NCI-H446 (cell line): ENCODE measurements at regions not wholly inside any gene's neighbourhood (a gene's known extent, or its start where the extent isn't known, plus 50 kb on each side); places are given as distances from the start of the nearest gene placed in this dataset.
"Not testable (repeated sequence)": the region's sequence is repeated elsewhere in the genome, so short reads cannot be mapped to it uniquely, and the experiment has no call there.

Experiments
- DNase-seq, 2 experiments: peaks; one replicate each; lab custom pipeline; 2025; lab: John Stamatoyannopoulos, UW

- no peak for DNase-seq
Observed at GRCh38 chr4:115228851-115229250, 115.4 kb upstream of the NDST4 start.

GRCh38 chr4:115222061-115222460 is 108.6 kb upstream of the NDST4 start:
- DNase-seq: no peak

DNA sequence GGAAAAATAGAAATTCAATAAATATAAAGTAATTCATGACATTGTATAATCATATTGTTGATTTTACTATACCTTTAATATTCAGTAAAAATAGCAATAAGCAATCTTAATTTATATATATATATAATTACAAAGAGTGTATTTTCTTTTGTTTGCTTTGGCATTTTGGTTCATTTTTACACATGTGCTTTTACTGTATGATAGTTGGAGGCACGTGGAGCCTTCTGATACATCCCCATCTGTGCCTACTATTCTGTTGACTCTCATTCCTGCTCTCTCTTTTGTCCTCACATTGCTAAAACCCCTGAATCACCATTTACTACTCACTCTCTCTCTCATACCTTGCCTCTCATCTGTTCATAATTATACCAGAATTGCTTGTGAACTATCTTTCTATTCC is 106.4 kb upstream of the NDST4 start:
- no peak for DNase-seq

DNA sequence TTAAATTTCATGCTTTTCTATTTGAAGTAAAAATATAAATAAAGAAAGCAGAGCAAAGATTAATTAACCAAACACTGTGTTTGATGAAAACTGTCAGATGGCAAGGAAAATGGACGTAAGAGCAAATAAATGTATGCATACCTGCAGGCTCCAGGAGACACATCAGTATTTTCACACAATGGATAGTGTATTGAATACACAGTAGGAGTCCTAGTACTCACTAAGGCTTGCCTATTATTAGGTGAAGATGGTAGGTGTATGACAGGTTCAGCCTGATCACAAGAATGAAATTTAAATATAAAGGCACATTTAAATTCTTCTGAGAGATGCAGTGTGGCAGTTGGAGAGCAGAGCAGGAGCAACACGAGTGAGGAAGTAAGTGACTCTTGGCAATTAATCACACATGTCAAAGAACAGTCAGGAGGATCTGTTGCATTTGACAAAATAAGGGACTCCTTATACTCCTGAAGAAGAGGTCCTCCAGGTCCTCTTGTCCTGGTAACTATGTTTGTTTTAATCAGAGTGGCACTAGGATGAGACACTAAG is 106.0 kb upstream of the NDST4 start:
- no peak for DNase-seq

GRCh38 chr4:115215935-115216334 is 102.5 kb upstream of the NDST4 start:
- DNase-seq: no peak

DNA sequence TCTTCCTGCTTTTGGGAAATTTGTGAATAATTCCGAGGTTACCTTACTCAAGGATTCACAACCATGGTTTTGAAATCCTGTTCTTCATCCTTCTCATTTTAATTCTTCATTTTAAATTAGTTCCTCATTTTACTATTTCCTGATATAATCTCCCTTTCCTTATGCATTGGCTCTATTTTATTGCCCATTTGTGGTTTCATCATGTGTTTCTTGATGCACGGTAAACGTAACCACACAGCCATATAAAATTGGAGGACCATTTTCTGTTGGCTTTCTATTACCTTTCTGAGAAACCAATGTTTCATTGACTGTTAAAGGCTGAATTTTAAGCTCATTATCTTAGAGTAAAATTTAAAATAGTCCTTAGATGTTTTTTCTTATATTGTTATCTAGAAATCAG is 100.3 kb upstream of the NDST4 start:
- no peak for DNase-seq

- no peak for DNase-seq
Observed at GRCh38 chr4:115201042-115201330, 87.6 kb upstream of the NDST4 start.

DNA sequence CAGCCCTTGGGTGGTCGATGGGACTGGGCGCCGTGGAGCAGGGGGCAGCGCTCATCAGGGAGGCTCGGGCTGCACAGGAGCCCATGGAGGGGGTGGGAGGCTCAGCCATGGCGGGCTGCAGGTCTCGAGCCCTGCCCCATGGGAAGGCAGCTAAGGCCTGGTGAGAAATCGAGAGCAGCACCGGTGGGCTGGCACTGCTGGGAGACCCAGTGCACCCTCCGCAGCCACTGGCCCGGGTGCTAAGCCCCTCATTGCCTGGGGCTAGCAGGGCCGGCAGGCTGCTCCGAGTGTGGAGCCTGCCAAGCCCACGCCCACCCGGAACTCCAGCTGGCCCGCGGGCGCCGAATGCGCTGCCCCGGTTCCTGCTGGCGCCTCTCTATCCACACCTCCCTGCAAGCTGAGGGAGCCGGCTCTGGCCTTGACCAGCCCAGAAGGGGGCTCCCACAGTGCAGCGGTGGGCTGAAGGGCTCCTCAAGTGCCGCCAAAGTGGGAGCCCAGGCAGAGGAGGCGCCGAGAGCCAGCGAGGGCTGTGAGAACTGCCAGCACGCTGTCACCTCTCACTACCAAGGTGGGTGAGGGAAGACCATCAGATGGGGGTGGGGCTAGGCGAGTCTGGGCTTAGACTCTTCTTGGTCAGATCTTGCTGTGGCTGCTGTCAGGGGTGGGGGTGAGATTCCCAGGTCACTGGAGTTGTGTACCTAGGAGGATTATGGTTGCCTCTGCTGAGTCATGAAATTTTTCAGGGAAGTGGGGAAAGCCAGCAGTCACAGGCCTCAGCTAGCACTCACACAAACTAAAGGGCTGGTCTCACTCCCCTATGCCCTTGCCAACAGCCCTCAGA is 87.0 kb upstream of the NDST4 start:
- DNase-seq: not testable (repeated sequence)

DNA sequence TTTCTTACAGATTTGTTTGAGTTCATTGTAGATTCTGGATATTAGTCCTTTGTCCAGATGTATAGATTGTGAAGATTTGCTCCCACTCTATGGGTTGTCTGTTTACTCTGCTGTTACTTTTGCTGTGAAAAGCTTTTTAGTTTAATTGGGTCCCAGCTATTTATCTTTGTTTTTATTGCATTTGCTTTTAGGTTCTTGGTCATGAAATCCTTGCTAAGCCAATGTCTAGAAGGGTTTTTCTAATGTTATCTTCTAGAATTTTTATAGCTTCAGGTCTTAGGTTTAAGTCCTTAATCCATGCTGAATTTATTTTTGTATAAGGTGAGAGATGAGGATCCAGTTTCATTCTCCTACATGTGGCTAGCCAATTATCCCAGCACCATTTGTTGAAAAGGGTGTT is 81.2 kb upstream of the NDST4 start:
- DNase-seq: not testable (repeated sequence)

DNA sequence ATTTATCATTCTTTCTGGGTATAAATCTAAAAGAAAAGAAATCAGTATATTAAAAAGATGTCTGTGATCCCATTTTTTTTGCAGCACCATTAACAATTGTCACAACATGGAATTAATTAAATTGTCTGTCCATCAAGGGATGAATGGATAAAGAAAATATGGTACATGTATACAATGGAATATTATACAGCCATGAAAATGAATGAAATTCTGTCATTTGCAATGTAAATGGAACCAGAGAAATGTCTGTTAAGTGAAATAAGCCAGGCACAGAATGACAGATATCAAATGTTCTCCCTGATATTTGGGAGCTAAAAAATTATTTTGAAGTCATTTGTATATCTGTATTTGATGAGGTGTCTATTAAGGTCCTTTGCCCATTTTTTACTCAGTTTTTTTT is 77.1 kb upstream of the NDST4 start:
- DNase-seq: no peak

GRCh38 chr4:115187136-115187535 is 73.7 kb upstream of the NDST4 start:
- DNase-seq: no peak

- DNase-seq: not testable (repeated sequence)
Observed at GRCh38 chr4:115179438-115180062, 66.1 kb upstream of the NDST4 start.

- not testable (repeated sequence) for DNase-seq
Observed at GRCh38 chr4:115178687-115179086, 65.3 kb upstream of the NDST4 start.

DNA sequence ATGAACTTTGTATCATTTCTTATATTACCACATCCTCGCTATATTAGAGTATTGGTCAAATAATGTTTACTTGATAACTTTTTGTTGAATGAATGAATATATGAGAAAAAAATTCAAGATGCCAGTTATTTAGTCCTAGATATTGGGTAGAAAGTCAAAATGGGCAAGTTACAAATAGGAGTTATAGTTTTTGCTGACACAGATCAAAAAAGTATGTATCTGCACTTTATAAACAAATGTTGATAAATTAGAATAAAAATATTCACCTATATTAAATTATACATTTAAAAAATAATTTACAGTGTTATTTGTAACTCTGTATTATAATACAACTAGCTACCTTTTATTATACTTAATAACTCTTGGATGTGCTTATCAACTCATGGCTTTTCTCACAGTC is 57.8 kb upstream of the NDST4 start:
- DNase-seq: no peak

GRCh38 chr4:115165503-115165902 is 52.1 kb upstream of the NDST4 start:
- no peak for DNase-seq
